A673 (cell line): ENCODE measurements at regions not wholly inside any gene's neighbourhood (a gene's known extent, or its start where the extent isn't known, plus 50 kb on each side); places are given as distances from the start of the nearest gene placed in this dataset.

Experiments
- EZH2 ChIP-seq: fragments of 200-600 bp; sonication (generic); IDR thresholded peaks from 2 replicates; pipeline ENCODE4 v1.6.1; 2017; ENCODE audit warnings: borderline replicate concordance, low read depth, mild to moderate bottlenecking, mixed read lengths, antibody characterized with exemption, low read length; ENCODE audit not compliant: poor library complexity, severe bottlenecking
- TF ChIP-seq, protein P1 (sequence below): fragments of 300-800, 200-600 bp; sonication (generic); conservative IDR thresholded peaks from 2 replicates; pipeline ENCODE4 v1.5.1; 2017; ENCODE audit warnings: low read depth, mild to moderate bottlenecking, antibody characterized with exemption, low read length, moderate library complexity, mixed read lengths

DNA sequence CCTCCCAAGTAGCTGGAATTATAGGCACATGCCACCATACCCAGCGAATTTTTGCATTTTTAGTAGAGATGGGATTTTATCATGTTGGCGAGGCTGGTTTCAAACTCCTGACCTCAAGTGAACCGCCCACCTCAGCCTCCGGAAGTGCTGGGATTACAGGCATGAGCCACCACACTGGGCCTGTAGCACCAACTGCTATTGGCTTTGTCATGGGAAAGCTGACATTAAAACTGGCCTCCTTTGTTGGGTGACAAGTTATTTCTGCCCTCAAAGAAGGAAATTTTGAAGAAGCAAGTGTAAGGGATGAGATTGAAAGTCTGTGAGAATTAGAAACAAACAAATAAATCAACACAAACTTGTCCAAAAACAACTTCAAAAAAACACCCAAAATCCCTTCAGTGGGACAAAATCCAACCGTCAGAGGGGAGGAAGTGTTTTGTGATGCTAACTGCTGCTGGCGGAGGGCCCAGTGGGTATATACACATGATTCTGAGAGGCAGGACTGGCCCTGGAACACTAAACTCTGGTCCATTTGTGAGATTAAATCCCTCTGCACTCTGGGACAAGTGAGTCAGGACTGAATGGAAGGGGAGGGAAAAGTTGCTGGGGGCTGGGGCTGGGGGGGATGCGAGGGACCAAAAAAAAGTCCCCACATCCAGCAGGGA lies 87.5 kb upstream of the NAA20 start:
- TF ChIP-seq, protein P1, sequence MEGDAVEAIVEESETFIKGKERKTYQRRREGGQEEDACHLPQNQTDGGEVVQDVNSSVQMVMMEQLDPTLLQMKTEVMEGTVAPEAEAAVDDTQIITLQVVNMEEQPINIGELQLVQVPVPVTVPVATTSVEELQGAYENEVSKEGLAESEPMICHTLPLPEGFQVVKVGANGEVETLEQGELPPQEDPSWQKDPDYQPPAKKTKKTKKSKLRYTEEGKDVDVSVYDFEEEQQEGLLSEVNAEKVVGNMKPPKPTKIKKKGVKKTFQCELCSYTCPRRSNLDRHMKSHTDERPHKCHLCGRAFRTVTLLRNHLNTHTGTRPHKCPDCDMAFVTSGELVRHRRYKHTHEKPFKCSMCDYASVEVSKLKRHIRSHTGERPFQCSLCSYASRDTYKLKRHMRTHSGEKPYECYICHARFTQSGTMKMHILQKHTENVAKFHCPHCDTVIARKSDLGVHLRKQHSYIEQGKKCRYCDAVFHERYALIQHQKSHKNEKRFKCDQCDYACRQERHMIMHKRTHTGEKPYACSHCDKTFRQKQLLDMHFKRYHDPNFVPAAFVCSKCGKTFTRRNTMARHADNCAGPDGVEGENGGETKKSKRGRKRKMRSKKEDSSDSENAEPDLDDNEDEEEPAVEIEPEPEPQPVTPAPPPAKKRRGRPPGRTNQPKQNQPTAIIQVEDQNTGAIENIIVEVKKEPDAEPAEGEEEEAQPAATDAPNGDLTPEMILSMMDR = no peak
- no peak for TF ChIP-seq EZH2
